Lung (tissue), 11 donors: ENCODE measurements at regions not wholly inside any gene's neighbourhood (a gene's known extent, or its start where the extent isn't known, plus 50 kb on each side); places are given as distances from the start of the nearest gene placed in this dataset.

Source experiments
- ATAC-seq: fragments of 200-7000 bp; cut with Tn5 transposase; one replicate; pipeline ENCODE4 v1.9.1; 2020; ENCODE audit warnings: moderate number of reproducible peaks; ENCODE audit not compliant: insufficient read depth, low FRiP score
- DNase-seq, 3 donors: peaks; one replicate each; pipeline ENCODE4 v3.0.0-alpha.2; 2013 to 2017
- H3K27ac ChIP-seq, 2 donors: one replicate each; pipeline ENCODE4 v1.5.1; 2013; ENCODE audit warnings: mild to moderate bottlenecking in 2 of 2, moderate library complexity in 2 of 2, control low read depth in 1 of 2, inconsistent platforms in 1 of 2, low read depth in 1 of 2, low read length in 1 of 2
- H3K27me3 ChIP-seq, 3 donors: one replicate each; pipeline ENCODE4 v1.5.1; 2013; ENCODE audit warnings: low read length in 2 of 3; ENCODE audit not compliant: control insufficient read depth in 3 of 3, insufficient read depth in 3 of 3
- H3K36me3 ChIP-seq, 4 donors: one replicate each; pipeline ENCODE4 v1.5.1; 2013; ENCODE audit warnings: low read length in 4 of 4, mild to moderate bottlenecking in 1 of 4, moderate library complexity in 1 of 4; ENCODE audit not compliant: control insufficient read depth in 4 of 4, insufficient read depth in 4 of 4
- H3K4me1 ChIP-seq, 5 donors: one replicate each; pipeline ENCODE4 v1.5.1; 2013; ENCODE audit warnings: low read length in 5 of 5, mild to moderate bottlenecking in 2 of 5, moderate library complexity in 1 of 5; ENCODE audit not compliant: control insufficient read depth in 5 of 5, insufficient read depth in 5 of 5
- H3K4me3 ChIP-seq: one replicate; pipeline ENCODE4 v1.5.1; 2013; ENCODE audit warnings: mild to moderate bottlenecking, control low read depth, moderate library complexity
- H3K9ac ChIP-seq, 2 donors: one replicate each; pipeline ENCODE4 v1.5.1; 2013; ENCODE audit warnings: low read length in 2 of 2, control low read depth in 1 of 2; ENCODE audit not compliant: insufficient read depth in 1 of 2
- H3K9me3 ChIP-seq, 4 donors: one replicate each; pipeline ENCODE4 v1.5.1; 2013; ENCODE audit warnings: low read length in 3 of 4, mild to moderate bottlenecking in 1 of 4, moderate library complexity in 1 of 4; ENCODE audit not compliant: control insufficient read depth in 4 of 4, insufficient read depth in 3 of 4
- CTCF ChIP-seq: IDR thresholded peaks from 2 replicates; pipeline ENCODE4 v1.5.1; 2012; ENCODE audit warnings: mild to moderate bottlenecking; ENCODE audit errors: control extremely low read depth, extremely low read depth
- WGBS, 2 donors: extraction: QIAGEN DNeasy Blood & Tissue Kit; methylation state at CpG; one replicate each; pipeline ENCODE4 v1.1.7; 2013; 5-methylcytosine and 5-hydroxymethylcytosine counted together
- donor health status: control.
- donor health status: control.
- donor health status: Bipolar disorder and iron deficiency.
- donor health status: healthy.
- donor health status: DM: yes; HTN: yes; CAD: no.

GRCh38 chr2:180690611-180691010 is 289.8 kb upstream of the UBE2E3 start:
- no peak overlapping the region for H3K27ac ChIP-seq
- H3K27me3 ChIP-seq = no peaks in the 10 kb centered on the region
- no peak for ATAC-seq
- no peaks in the 10 kb centered on the region for H3K36me3 ChIP-seq
- DNase-seq = peak in 1 of 3 donors; percentile 26
- H3K4me3 ChIP-seq = no peak overlapping the region
- peaks cover 0 to 13% (median 0%) of the 10 kb centered on the region in 5 donors for H3K4me1 ChIP-seq
- no peaks in the 10 kb centered on the region for H3K9me3 ChIP-seq
- no peak overlapping the region for H3K9ac ChIP-seq
- no peak for TF ChIP-seq CTCF

- no peaks in the 10 kb centered on the region for H3K27me3 ChIP-seq
- ATAC-seq = no peak
- DNase-seq = no peak
- no peak overlapping the region for H3K27ac ChIP-seq
- H3K9me3 ChIP-seq = no peaks in the 10 kb centered on the region
- H3K4me3 ChIP-seq = no peak overlapping the region
- 77 to 89% methylated on average over 1 of the region's 1 CpG for WGBS, 2 donors
- H3K9ac ChIP-seq = no peak overlapping the region
- H3K4me1 ChIP-seq = peaks cover 0 to 9% (median 0%) of the 10 kb centered on the region in 5 donors
- no peak for TF ChIP-seq CTCF
- no peaks in the 10 kb centered on the region for H3K36me3 ChIP-seq
Measured at GRCh38 chr2:180682871-180683270, 297.5 kb upstream of the UBE2E3 start.

GRCh38 chr2:180679693-180680092 is 300.7 kb upstream of the UBE2E3 start:
- Histone ChIP-seq H3K4me3 (no peak overlapping the region), H3K36me3 (no peaks in the 10 kb centered on the region), H3K9ac (no peak overlapping the region), H3K27ac (no peak overlapping the region), H3K4me1 (peaks cover 0 to 9% (median 0%) of the 10 kb centered on the region in 5 donors), H3K27me3 (no peaks in the 10 kb centered on the region), H3K9me3 (no peaks in the 10 kb centered on the region)
- no peak for TF ChIP-seq CTCF
- DNase-seq (peak; percentile 34 to 62 (median 36)), ATAC-seq (no peak)
- WGBS, 2 donors = 45 to 61% methylated on average over 2 of the region's 2 CpGs

GRCh38 chr2:180678625-180678972 is 301.8 kb upstream of the UBE2E3 start:
- ATAC-seq = no peak
- Histone ChIP-seq H3K27ac (no peak overlapping the region), H3K9me3 (no peaks in the 10 kb centered on the region), H3K9ac (no peak overlapping the region), H3K27me3 (no peaks in the 10 kb centered on the region), H3K36me3 (no peaks in the 10 kb centered on the region), H3K4me3 (no peak overlapping the region), H3K4me1 (peaks cover 0 to 9% (median 0%) of the 10 kb centered on the region in 5 donors)
- TF ChIP-seq CTCF = no peak
- peak in 1 of 3 donors; percentile 26 for DNase-seq
- WGBS, 2 donors = 47 to 68% methylated on average over 3 of the region's 3 CpGs
